Activated CD4-positive, alpha-beta T cell treated with anti-CD3 and anti-CD28 coated beads for 24 hours (primary cell): ENCODE measurements at regions not wholly inside any gene's neighbourhood (a gene's known extent, or its start where the extent isn't known, plus 50 kb on each side); places are given as distances from the start of the nearest gene placed in this dataset.
A peak's percentile ranks its signal among the peaks of the same experiment; 100 is the strongest.

Experiments
- DNase-seq, 2 donors: peaks; one replicate each; pipeline ENCODE4 v3.0.0-alpha.2; 2020; ENCODE audit warnings: low read depth in 2 of 2

GRCh38 chrX:57848857-57849256, 61.4 kb downstream of the ZXDA start:
- DNase-seq = no peak

DNA sequence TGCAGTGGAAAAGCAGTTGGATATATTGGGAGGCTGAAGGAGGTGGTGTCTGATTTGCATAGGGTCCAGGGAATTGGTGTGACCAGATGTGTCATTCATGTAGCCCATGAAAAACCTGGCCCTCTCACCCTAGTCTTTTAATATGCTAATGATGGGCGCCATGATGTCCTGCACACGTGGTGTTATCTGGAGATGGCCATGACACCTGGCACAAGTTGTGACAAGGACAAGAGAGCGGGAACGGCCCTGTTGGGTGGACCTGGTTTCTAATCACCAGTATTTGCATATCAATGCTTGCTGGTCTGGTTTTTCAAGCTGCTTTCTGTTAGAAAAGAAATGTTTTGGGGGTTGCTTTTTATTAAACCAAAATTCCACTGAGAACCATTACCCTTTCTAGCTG, 87.4 kb downstream of the ZXDA start:
- DNase-seq = no peak

DNA sequence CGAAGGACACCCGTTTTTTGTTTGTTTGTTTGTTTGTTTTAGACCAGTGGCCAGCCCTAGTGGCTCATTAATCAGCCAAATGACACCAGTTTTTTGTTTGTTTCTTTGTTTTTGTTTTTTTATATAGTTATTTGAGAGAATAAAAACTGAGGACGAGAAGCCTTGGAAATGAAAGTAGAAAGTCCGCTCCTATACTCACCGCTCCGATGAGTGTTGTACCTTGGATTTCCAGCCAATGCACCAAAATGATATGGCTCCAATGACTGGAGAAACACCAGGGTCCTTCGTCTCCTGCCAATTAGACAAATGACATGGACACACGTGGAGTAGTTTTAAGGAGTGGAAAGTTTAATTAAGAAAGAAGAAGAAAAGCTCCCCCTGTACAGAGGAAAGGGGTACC, 87.9 kb downstream of the ZXDA start:
- no peak for DNase-seq

DNA sequence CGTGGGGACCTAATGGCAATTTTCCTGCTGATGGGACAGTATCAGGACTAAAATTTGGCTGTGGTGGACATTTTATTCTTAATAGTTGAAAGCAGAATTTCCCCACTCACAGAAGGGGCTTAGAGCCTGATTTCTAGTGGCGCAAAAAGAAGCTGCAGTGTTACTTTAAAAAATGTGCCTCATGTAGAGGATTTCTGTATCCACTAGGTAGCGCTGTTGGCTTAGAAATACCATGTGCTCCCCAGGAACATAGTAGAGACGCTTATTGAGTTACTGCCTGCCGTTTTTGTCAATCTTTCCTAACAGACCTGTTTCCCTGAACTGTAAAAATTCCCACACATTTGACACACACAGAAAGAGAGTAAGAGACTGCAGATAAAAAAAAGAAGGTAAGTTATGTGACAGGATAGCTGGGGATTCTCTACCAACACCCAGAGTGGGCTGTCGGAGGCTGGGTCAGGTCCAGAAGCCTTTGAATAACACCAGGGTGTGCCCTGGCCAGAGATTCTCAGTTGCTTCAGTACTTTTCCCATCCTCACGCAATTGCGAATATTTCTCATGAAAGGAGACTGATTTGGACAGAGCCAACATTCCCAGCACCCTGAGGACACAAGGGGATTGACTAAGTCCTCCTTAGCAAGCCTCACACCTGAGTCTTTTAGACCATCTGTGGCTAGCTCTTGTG, 88.4 kb downstream of the ZXDA start:
- peak in 1 of 2 donors; percentile 13 for DNase-seq

DNA sequence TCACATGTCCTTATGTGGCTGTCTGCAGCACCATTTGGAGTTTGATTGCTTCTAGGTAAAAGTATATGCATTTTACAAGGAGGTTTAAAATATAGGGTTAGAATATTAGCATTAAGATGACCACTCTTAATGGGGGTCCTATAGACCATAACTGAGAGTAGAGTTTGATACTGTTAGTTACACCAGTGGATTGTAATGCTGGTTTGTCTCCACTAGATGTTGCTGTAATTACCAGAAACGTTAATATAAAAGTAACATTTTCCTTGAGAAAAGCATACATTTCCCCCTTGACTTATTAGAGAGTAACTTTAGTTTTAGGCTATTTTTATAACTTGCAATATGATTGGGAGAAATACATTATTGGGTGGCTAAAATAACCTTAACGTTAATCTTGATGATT, 93.0 kb downstream of the ZXDA start:
- no peak for DNase-seq

GRCh38 chrX:57772637-57773036, 92.6 kb upstream of the NLRP2B start:
- DNase-seq = no peak

GRCh38 chrX:57771689-57772088, 91.6 kb upstream of the NLRP2B start:
- no peak for DNase-seq

GRCh38 chrX:57752866-57753265, 72.8 kb upstream of the NLRP2B start:
- DNase-seq = no peak

GRCh38 chrX:57741107-57741506, 61.0 kb upstream of the NLRP2B start:
- no peak for DNase-seq

GRCh38 chrX:57737881-57738280, 57.8 kb upstream of the NLRP2B start:
- DNase-seq = no peak
